NCI-H524 (cell line): ENCODE measurements at regions not wholly inside any gene's neighbourhood (a gene's known extent, or its start where the extent isn't known, plus 50 kb on each side); places are given as distances from the start of the nearest gene placed in this dataset.

ENCODE experiments used
- DNase-seq, 2 experiments: peaks; one replicate each; lab custom pipeline; 2025; lab: John Stamatoyannopoulos, UW

DNA sequence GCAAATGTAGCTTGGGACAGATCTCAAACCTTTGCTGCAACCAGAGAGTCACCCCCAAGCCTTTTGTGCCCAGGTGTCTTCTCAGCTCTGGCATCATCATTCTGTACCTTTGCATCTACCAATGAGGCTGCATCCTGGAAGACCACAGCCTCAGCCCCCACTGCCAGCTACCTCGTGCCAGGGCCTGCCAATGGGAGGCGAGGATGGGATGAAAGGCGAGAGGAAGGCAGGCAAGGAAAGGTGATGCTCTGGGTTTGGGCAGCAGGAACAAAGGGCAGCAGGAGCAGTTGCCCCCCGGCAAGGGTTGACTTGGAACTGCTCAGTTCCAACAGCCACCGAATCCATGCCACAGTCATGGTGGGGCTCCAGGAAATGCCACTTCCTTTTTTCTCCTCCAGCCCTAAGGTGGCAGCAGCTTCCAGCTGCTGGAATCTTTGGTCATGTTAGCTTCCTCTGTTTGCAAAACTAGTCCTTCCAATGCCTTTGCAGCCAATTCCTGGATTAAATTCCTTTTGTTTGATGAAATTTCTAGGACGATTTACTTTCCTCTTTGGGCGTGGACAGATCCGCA lies 651.6 kb downstream of the NPHP4 start:
- DNase-seq: no peak

DNA sequence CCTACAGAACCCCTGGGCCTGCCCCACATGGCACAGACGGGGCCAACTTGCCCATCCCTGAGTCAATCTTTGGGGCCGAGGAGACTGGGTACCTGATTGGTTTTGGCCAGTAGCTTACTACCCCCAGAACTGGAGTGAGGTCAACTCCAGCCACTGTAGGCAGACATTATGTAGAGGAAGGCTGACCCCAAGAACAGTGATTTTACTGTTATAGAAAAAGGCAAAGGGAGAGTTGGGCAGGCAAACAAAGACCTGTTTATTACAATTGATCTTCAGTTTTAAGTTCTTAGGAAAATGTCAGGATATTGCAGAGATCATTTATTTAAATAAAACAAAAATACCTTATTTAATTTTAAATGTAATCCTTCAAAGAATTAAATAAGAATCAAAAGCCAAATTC lies 653.8 kb downstream of the NPHP4 start:
- no peak for DNase-seq

- no peak for DNase-seq
Measured at GRCh38 chr1:5333291-5333690, 658.9 kb downstream of the NPHP4 start.

- DNase-seq: no peak
Measured at GRCh38 chr1:5331101-5331500, 661.1 kb downstream of the NPHP4 start.

DNA sequence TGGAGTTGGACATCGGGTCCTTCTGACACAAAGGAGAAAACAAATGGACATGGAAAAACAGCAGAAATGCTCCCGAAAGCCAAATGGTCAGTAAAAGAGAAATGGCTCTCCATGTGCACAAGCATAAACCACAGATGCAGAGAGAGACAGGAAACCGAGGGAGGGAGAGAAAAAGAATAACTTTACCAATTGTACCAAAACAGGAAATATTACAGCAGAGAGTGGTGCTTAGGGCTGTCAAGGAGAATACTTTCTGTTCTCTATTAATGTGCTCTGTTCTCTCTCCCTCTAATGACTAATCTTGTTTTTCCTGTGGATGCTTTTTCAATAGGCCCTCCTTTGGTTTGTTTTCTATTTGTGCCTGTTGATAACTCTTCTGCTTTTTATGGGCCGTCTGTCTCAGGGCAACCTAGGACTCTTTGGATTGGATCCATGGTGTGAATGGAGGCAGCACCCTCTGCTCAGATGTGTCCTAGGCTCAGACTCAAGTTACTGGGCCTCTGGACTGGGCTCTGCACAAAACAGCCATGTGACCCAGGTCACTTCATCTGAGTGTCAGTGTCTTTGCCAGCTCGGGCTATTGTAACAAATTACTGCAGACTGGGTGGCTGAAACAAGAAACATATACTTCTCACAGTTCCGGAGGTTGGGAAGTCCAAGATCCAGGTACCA lies 663.0 kb downstream of the NPHP4 start:
- no peak for DNase-seq

DNA sequence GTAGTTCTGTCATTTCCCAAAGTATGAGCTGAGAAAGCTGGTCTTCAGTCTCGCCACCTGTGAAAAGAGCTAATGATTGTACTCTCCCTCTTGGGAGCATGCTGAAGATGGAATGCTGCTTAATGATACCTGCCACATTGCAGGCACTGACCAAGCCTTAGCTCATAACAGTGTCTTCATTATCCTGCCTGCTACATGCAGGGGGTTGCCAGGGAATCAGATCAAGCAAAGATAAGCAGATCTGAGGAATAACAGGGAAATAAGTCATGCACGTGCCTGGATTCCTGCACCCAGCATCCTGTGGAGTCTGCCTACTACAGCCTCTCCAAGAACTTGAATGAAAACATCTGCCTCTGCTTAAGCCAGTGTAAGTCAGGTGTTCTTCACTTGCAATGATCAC lies 667.3 kb downstream of the NPHP4 start:
- no peak for DNase-seq

DNA sequence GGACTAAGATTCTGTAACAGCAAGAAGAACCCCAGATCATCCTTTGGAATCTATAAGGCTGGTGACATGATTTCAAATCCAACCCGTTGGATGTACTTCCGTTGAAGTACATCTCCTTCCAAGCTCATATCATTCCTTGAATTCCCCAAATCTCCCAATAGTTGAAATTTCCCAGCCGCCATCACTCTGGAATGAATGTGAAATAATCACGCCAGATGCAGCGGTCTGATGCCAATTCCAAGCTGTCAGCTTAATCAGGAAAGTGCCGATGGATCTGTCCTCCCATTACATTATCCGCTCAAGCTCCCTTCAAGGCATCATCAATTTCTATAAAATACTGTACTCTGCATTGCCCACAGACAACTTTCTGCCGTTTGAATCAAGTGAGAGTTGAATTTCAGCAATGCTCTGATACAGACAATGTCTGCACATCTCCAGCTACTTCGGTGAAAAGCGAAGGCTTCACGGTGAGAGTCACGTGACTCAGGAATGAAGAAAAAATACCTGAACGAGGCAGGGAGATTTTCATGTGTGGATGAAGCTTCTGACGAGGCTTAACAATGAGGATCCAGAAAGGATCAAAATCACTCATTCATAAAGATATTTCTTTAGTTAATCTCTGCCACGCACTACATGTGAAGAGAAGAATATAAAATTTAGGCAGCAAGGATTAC lies 663.9 kb downstream of the AJAP1 start:
- DNase-seq: no peak

DNA sequence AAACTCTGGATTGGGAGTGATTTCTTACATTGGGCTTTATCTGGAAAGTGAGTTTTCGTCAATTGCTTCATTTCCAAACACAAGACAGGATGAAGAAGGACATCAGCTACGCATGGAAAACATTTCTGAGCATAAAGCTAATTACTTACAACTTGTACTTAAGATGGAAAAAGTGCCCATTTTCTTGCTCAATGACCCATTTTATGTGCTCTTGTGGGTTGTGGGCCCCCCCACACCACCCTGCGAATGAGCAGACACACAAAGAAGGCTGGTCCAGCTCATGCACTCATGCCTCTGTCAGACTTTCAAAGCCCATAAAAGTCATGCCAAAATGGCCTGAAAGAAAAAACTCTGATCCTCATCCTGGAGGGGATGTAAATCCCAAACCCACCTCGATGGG lies 663.0 kb downstream of the AJAP1 start:
- no peak for DNase-seq

GRCh38 chr1:5312862-5313261 lies 658.5 kb downstream of the AJAP1 start:
- no peak for DNase-seq

- DNase-seq: no peak
Measured at GRCh38 chr1:5312293-5312674, 657.9 kb downstream of the AJAP1 start.

DNA sequence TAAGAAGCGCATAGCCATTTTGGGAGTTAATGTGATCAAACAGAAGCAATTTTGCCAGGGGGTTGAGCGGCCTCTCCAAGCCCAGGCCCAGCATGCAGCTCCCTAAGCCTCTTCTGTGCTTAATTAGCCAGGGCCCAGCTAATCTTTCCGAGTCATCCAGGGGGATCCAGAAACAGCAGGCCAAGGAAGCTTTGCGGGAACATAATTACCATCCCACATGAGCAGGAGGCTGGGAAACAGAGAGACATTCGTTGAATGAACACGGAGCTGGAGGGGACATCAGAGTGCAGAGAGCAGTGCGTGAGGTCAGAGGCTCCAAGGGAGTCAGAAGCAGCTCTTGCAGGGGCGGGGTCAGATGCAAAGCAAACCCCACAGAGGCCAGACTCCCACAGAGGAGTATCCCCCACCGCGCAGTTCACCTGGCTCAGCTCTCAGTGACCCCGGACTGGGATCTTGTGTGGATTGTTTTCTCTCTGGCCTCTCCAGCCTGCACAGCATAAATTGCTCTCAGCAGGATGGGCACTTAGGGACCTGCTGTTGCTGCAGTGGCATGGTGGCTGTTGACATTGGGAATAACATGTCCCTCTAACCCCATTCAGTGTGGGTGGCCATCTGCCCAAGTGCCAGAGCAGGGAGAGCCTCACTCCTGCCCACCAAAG lies 657.4 kb downstream of the AJAP1 start:
- peak in 1 of 2 experiments; percentile 11 for DNase-seq

DNA sequence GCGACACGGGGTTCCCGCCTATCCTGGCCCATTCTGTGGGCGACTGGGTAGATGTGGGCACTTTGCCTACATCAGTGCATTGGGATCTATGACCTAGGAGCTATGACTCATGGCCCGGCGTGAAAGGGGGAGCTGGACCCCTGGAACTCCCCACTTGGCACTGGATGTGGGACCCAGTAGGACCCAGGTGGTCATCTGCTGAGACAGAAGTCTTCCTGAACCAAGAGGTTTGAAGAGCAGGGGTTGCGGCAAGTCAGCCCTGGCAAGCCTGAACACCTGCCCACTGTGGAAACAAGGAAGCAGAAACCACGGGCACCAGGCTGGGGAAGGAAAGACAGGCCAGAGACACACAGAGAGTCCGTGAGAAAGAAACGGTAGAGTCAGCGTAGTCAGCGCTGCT lies 656.7 kb downstream of the AJAP1 start:
- no peak for DNase-seq

DNA sequence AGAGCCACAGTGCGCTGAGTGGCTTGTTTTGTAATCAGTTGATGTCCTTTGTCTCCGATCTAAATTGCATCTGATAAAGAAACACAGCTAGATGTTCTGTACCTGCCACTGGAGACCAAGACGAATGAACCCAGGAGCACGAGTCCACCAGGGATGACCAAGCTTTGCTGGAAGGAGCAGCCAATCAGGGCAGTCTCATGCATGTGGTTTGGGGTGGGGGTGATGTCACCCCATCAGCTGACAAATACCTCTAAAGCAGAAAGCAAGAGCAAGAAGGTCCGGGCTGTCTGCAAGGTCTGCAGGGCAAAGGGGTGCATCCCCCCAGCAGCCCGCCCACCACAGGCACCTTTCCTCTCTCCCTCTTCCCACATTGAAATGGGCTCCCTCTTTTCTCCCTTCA lies 653.8 kb downstream of the AJAP1 start:
- no peak for DNase-seq

DNA sequence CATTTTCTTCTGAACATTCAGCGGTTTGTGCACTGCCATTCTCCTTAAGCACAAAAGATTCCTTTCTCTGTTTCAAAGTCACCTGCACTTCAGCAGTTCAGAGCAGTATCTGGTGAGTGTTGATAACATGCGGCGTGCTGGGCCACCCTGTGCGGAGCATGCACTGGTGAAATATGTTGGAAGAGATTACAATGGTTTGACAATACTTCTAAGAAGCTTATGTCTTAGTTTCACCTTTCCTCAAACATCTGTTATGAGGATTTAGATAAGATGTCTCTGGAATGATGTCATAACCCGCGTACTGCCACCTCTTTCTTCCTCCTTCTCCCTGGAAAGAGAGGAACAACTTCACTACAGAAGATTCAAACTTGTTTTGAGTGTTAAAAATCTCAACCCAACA lies 650.3 kb downstream of the AJAP1 start:
- DNase-seq: peak in 1 of 2 experiments; percentile 9

DNA sequence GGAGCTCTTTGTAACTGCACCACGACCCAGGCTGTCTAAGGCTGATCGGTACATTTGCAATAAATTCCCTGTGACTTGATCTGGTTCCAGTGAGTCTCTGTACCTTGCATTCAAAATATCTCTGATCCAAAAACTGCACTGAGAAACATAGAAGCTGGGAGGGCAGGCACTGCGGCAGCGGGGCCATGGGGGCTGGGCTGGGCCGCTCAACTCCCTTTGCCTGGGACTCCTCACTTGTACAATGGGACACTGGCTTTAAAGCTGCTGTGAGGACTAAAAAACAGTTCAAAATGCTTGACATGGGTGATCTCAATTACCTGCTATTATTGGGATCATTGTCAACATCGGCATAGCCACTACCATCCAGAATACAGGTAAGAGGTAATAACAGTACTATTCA lies 644.0 kb downstream of the AJAP1 start:
- DNase-seq: no peak

GRCh38 chr1:5297886-5298239 lies 643.5 kb downstream of the AJAP1 start:
- DNase-seq: no peak

- peak in 1 of 2 experiments; percentile 26 for DNase-seq
Measured at GRCh38 chr1:5297180-5297885, 642.9 kb downstream of the AJAP1 start.

DNA sequence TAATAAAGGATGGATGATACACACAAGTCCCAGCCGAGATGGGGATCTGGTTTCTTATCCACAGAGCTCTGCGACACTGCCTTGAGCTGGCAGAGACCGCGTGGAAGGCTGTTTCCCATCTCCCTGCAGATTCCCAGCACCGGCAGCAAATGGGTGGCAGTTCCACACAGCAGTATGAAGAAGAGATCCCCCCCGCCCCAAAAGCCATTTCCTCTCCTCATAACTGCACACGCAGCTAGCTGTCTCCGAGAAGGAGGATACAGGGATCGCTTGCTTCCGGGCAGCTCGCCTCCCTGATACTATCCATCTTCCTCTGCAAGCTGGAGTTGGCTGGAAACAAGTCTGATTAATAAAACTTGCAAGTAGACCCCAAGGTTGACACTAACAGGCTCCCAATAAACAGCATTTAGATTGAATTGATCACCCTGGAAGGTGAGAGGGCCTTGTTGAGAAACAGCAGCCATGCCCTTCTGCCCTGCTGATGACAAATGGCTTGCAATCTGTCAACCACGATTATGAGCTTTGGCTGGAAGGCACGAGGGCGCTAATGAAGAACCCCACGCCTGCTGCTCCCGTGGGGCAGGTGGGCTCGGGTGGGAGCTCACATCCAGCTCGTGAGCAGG lies 642.3 kb downstream of the AJAP1 start:
- DNase-seq: peak in 1 of 2 experiments; percentile 2

DNA sequence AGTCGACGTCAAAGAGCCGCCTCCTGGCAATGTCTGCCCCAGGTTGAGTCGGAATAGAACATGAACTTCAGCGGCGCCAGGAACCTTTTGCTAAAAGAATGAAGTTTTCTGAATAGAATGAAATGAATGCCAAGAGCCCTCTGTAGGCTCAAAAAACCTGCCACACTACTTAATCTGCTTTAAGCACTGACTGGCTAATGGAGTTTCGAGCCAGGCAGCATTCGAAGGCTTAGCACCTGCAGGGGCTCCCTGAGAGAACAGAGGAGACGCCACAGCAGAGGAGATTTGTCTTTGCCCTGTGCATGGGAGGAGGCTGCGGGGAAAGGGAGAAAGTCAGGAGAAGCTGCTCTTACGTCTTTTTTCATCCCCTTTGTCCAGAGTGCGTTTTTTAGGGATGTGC lies 641.7 kb downstream of the AJAP1 start:
- DNase-seq: peak in 1 of 2 experiments; percentile 15

DNA sequence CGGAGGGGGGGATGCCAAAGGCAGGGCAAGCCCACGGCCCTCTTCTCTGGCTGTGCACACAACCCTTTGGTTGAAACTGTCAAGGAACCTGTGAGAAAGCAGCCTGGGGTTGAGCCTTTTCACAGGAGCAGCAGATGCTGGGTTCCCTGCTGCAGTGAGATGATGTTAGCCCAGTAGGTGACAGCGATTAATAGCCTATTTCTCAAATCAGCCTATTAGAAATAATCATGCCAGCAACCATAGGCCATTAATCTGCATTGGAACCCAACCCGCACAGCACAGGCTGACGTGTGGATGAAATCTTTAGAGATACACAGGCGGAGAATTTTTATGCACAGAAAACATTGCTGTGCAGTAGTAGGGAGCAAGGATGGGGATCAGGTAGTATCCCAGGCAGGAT lies 637.5 kb downstream of the AJAP1 start:
- no peak for DNase-seq

DNA sequence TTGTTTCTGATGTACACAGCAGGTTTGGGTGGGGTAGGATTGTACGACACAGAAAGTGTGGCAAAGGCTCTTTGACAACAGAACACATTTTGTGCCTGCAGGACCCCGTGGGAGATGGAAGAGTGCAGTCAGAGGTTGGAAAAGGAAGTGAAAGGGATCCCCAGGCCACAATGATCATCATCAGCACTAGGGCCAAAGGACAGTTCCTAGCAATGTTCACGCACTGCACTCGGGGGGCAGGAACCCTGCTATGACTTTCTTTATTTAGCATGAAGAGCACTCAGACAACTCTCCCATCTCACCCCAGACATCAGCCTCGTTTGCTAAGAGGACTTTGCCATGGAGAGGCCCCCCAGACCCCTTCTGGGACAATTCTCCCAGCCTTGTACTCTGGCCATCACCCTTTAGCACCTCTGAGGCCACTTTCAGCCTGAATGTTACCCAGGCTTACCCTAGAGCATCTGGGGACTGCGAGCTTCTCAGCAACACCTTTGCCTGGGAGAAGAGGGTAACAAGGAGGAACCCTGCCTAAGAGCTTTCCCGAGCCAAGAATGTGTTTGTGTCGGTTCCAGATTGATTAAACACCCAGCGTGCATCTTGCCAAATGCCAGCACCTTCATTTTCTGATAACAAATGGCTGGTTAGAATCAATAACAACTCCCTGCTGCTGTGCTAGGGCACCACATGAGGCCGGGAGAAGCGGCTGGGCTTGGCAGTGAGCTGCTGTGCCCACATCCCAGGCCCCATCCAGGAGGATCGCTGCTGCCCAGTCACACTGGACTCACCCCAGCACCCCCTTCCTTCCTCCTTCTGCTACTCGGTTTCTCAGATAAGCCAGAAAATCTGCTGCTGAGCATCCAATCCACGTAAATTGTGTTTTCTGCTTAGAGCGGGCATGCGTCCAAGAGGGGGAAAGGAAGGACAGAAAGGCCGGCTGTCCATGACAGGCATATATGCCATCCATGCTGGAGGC lies 633.1 kb downstream of the AJAP1 start:
- no peak for DNase-seq
